ENCODE measurements at regions not wholly inside any gene's neighbourhood (a gene's known extent, or its start where the extent isn't known, plus 50 kb on each side); places are given as distances from the start of the nearest gene placed in this dataset.

DNA sequence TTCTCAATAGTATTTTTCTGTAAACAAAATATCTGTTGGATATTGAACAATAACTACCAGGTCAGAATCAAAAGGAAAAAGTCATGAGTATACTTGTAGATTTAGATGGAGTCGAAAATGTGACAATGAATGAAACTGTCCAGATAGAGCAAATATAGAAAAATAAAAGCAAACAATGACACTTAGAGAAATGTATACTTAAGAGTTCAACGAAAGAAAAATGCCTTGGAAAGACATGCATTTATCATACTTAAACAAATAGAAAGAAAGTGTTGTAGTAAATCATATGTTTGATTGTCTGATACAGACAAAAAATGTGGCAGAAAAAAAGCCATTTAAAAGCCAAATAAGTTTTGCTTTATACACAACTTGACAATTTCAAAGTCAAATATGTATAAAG is 571.2 kb upstream of the MGAT4C start:
- no peak for TF ChIP-seq EZH2 (IDR thresholded peaks at IDR 0.05; ENCODE audit: borderline replicate concordance, insufficient read depth, low read depth, low read length, poor library complexity, severe bottlenecking)
- no peak for TF ChIP-seq CTCF (IDR thresholded peaks at IDR 0.05)

All from B cell (primary cell).